NCI-H1092 treated with DMSO at 0.1 percent for 48 hours (cell line): ENCODE measurements at regions not wholly inside any gene's neighbourhood (a gene's known extent, or its start where the extent isn't known, plus 50 kb on each side); places are given as distances from the start of the nearest gene placed in this dataset.

Experiments
- DNase-seq: peaks from one replicate; lab custom pipeline; 2025; lab: John Stamatoyannopoulos, UW

DNA sequence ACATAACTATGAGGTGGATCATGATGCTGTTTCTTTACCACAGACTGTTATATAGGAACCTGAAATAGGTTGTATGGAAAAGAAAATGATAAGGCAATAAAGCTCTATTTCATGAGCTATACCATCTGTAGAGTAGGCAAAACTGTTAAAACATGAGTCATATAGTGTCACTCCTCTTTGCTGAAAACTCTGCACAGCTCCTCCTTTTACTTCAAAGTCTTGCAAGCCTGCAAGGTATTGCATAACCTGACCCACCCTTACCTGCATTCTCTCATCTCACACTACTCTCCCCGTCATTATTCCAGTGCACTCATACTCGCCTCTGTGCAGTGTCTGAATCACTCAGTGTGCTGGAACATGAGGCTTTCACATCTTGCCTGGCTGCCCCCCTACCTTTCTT lies 790.1 kb downstream of the EFNA5 start:
- no peak for DNase-seq

- DNase-seq = no peak
These were observed 792.9 kb downstream of the EFNA5 start for GRCh38 chr5:106877881-106878280.

- no peak for DNase-seq
These were observed 794.0 kb downstream of the EFNA5 start for GRCh38 chr5:106876665-106877194.

- DNase-seq = no peak
These were observed 794.5 kb downstream of the EFNA5 start for GRCh38 chr5:106876298-106876622.

DNA sequence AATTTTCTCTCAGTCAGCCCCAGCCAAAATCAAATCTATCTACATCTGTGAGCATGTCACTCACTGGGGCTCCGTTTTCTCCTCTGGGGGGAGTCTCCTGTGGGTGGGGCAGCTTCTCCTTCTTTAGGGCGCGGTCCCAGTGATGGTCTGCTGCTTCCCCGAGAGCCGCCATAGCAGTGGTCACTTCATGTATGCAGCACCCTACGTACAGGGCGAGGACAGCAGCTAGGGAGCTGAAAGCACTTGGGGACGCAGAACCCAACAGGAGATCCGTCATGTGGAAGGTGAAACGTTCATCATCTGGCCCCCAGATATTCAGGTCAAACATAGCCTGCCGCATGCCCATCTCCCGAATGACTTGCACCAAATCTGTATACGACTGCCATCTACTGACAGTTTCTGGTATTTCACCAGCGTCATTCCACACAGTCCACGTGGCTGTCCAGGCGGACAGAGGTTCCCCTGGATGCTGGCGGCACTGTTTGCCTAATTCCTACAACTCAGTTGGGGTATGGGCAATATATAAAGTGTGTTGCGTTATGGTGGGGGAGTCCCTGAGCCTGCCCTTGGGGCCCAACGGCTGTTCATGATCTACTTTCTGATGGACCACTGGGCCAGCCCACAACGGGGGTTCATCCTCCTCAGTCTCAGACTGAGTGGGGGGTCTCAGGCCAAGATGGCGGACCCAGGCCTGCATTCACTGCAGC lies 795.0 kb downstream of the EFNA5 start:
- no peak for DNase-seq

GRCh38 chr5:106874974-106875373 lies 795.8 kb downstream of the EFNA5 start:
- DNase-seq = no peak

GRCh38 chr5:106874531-106874930 lies 796.2 kb downstream of the EFNA5 start:
- no peak for DNase-seq

- no peak for DNase-seq
These were observed 797.2 kb downstream of the EFNA5 start for GRCh38 chr5:106873568-106873967.

DNA sequence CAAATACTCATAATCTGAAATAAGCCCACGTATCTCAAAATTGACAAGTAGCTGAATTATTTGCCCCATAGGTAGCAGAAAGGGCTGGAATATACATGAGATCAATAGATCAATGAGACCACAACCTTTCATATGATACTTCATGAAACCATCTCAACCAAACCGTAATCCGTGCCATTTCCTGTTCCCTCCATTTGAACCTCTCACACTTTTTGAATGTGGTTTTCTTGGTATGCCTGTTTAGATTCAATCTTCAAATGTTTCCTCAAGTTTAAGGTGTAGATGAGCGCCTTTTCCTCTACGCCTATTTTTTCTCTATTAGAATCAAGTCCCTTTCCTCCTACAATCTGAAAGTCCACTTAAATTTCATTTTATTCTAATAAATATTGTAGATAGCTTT lies 805.5 kb downstream of the EFNA5 start:
- DNase-seq = no peak

DNA sequence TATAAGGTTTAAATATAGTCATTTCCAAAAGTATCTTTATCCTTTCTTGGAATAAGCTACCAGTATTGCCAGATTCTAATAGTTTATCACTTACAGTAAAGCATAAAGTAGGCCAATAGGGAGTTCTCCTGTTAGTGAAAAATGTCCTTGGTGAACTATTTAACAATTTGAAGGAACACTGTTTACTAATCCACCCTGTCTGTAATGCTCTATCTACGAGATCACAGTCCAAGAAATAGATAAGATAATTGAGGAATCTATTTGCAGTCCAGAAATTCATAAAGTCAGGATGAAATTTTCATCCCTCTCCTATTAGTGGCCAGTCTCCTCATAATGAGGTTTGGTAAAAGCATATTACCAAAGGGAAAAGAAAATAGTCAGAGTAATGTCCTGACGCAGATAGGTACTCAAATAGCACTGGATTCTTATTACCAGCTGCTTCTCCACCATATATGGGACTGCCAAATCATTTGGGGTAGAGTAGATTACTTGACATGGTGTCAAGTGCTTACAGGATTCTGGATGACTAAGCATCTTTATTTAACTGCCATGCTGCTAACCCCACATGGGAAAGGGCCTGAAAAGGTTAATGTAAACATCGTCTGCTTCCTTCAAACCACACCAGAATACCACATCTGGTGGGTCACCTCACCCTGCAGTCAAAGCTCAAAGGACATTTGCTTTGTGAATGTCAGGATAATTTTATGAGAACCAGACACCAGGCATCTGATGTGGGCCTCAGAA lies 808.1 kb downstream of the EFNA5 start:
- no peak for DNase-seq

- DNase-seq = no peak
These were observed 810.2 kb downstream of the EFNA5 start for GRCh38 chr5:106860398-106861044.

GRCh38 chr5:106858616-106859015 lies 812.1 kb downstream of the EFNA5 start:
- no peak for DNase-seq

DNA sequence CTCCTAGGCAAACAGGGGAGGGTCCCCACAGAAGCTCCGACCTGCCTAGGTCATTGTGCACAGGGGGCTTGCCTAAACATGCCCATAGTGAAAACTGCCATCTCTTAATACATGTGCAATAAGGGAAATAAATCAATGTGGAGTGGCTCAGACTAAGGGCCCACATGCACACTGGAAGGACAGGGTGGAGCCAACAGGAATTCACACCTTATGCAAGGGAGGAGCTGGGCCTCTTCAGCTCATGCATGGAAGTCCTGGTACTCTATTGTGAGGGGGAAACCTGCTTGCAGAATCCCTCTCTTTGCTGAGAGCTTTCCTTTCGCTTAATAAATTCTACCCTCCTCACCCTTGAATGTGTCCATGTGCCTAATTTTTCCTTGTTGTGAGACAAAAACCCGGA lies 815.8 kb downstream of the EFNA5 start:
- DNase-seq = no peak

- DNase-seq = no peak
These were observed 816.5 kb downstream of the EFNA5 start for GRCh38 chr5:106854105-106854687.

DNA sequence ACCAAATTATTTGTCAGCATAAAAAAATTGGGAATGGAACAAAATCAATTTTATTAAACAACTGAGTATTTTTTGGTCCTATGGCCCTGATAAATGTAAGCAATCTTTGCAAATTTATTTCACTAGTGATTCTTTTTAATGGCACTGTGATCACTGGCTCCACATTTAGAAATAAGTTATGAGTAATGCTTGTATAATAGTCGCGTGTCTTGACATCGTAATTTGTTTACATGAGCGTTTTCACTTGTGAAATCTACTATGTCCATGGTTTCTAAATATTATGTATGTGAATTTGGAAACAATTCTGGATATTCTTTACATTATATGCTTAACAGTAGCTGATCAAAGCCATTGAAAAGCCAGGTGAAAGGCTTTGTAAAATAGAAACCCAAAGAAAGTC lies 817.5 kb downstream of the EFNA5 start:
- DNase-seq = no peak

- DNase-seq = no peak
These were observed 821.5 kb downstream of the EFNA5 start for GRCh38 chr5:106849266-106849665.

- no peak for DNase-seq
These were observed 826.8 kb downstream of the EFNA5 start for GRCh38 chr5:106843812-106844416.

DNA sequence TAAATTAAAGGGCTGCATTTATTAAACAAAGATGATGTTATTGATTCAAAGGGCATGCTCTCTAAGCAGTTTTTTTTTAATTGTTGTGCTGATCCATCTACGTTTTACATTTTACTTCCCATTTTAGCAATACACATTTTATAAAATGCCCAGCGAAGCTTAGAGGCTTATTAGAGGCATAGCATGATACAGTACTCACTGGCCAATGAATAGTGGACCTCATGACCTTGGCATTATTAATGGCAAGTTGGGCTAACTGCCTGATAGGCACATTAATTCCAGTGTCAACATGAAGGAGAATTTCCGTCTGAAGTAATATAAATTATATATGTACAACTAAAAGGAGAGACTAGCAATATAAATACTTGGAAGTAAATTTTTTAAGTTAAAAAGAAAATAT lies 837.2 kb downstream of the EFNA5 start:
- DNase-seq = no peak

GRCh38 chr5:106827061-106827460 lies 843.7 kb downstream of the EFNA5 start:
- no peak for DNase-seq

GRCh38 chr5:106825374-106825773 lies 845.4 kb downstream of the EFNA5 start:
- no peak for DNase-seq

- no peak for DNase-seq
These were observed 847.9 kb downstream of the EFNA5 start for GRCh38 chr5:106822851-106823250.

- no peak for DNase-seq
These were observed 852.2 kb downstream of the EFNA5 start for GRCh38 chr5:106818552-106818951.
